ENCODE measurements at regions not wholly inside any gene's neighbourhood (a gene's known extent, or its start where the extent isn't known, plus 50 kb on each side); places are given as distances from the start of the nearest gene placed in this dataset.
A peak's percentile ranks its signal among the peaks of the same experiment; 100 is the strongest.

- no peak overlapping the region for H3K4me3 Mint-ChIP-seq
- H3K4me1 Mint-ChIP-seq (ENCODE audit: low read depth), result peaks cover 41% of the 10 kb centered on the region
- H3K36me3 Mint-ChIP-seq, result no peaks in the 10 kb centered on the region
- H3K27me3 Mint-ChIP-seq, result no peaks in the 10 kb centered on the region
- H3K9me3 Mint-ChIP-seq (ENCODE audit: low read depth), result no peaks in the 10 kb centered on the region
- peak overlapping the region; percentile 34 for H3K27ac Mint-ChIP-seq
Measured at GRCh38 chr14:49984424-49984823, 91.5 kb downstream of the ARF6 start.

- Mint-ChIP-seq H3K27ac (no peak overlapping the region), H3K27me3 (no peaks in the 10 kb centered on the region), H3K9me3 (ENCODE audit: low read depth) (no peaks in the 10 kb centered on the region), H3K36me3 (peaks cover 6% of the 10 kb centered on the region), H3K4me1 (ENCODE audit: low read depth) (peaks cover 23% of the 10 kb centered on the region), H3K4me3 (no peak overlapping the region)
Measured at GRCh38 chr14:49986343-49987014, 93.6 kb downstream of the ARF6 start.

GRCh38 chr14:49988080-49988990, 95.5 kb downstream of the ARF6 start:
- Mint-ChIP-seq H3K9me3 (ENCODE audit: low read depth) (no peaks in the 10 kb centered on the region), H3K4me1 (ENCODE audit: low read depth) (peaks cover 18% of the 10 kb centered on the region), H3K27ac (no peak overlapping the region)

GRCh38 chr14:49989966-49990365, 97.1 kb downstream of the ARF6 start:
- H3K4me1 Mint-ChIP-seq (ENCODE audit: low read depth), result peaks cover 7% of the 10 kb centered on the region

More at GRCh38 chr14:49988080-49988990, 95.5 kb downstream of the ARF6 start:
- Mint-ChIP-seq H3K36me3 (peaks cover 6% of the 10 kb centered on the region), H3K4me3 (no peak overlapping the region), H3K27me3 (no peaks in the 10 kb centered on the region)

GRCh38 chr14:49991491-49991890, 98.6 kb downstream of the ARF6 start:
- no peak overlapping the region for H3K27ac Mint-ChIP-seq
- H3K27me3 Mint-ChIP-seq, result no peaks in the 10 kb centered on the region
- no peaks in the 10 kb centered on the region for H3K9me3 Mint-ChIP-seq (ENCODE audit: low read depth)
- H3K4me1 Mint-ChIP-seq (ENCODE audit: low read depth), result peaks cover 9% of the 10 kb centered on the region
- H3K36me3 Mint-ChIP-seq, result peaks cover 6% of the 10 kb centered on the region
- no peak overlapping the region for H3K4me3 Mint-ChIP-seq

More at GRCh38 chr14:49989966-49990365, 97.1 kb downstream of the ARF6 start:
- no peak overlapping the region for H3K4me3 Mint-ChIP-seq
- H3K9me3 Mint-ChIP-seq (ENCODE audit: low read depth), result no peaks in the 10 kb centered on the region
- H3K36me3 Mint-ChIP-seq, result peaks cover 6% of the 10 kb centered on the region
- H3K27ac Mint-ChIP-seq, result no peak overlapping the region
- no peaks in the 10 kb centered on the region for H3K27me3 Mint-ChIP-seq

- H3K27me3 Mint-ChIP-seq, result no peaks in the 10 kb centered on the region
- H3K4me1 Mint-ChIP-seq (ENCODE audit: low read depth), result peaks cover 10% of the 10 kb centered on the region
- H3K4me3 Mint-ChIP-seq, result no peak overlapping the region
- H3K36me3 Mint-ChIP-seq, result peaks cover 6% of the 10 kb centered on the region
- no peaks in the 10 kb centered on the region for H3K9me3 Mint-ChIP-seq (ENCODE audit: low read depth)
- H3K27ac Mint-ChIP-seq, result no peak overlapping the region
Measured at GRCh38 chr14:49992036-49992435, 99.2 kb downstream of the ARF6 start.

GRCh38 chr14:49992448-49992847, 99.6 kb downstream of the ARF6 start:
- no peak overlapping the region for H3K4me3 Mint-ChIP-seq
- peaks cover 13% of the 10 kb centered on the region for H3K4me1 Mint-ChIP-seq (ENCODE audit: low read depth)
- no peaks in the 10 kb centered on the region for H3K9me3 Mint-ChIP-seq (ENCODE audit: low read depth)
- H3K36me3 Mint-ChIP-seq, result peaks cover 6% of the 10 kb centered on the region
- H3K27ac Mint-ChIP-seq, result no peak overlapping the region
- H3K27me3 Mint-ChIP-seq, result no peaks in the 10 kb centered on the region

GRCh38 chr14:49992901-49993339, 100.0 kb downstream of the ARF6 start:
- Mint-ChIP-seq H3K27ac (no peak overlapping the region), H3K4me3 (no peak overlapping the region), H3K4me1 (ENCODE audit: low read depth) (peaks cover 17% of the 10 kb centered on the region), H3K36me3 (peaks cover 6% of the 10 kb centered on the region), H3K9me3 (ENCODE audit: low read depth) (no peaks in the 10 kb centered on the region), H3K27me3 (no peaks in the 10 kb centered on the region)

- Mint-ChIP-seq H3K9me3 (ENCODE audit: low read depth) (no peaks in the 10 kb centered on the region), H3K27ac (no peak overlapping the region), H3K4me1 (ENCODE audit: low read depth) (peaks cover 22% of the 10 kb centered on the region), H3K27me3 (no peaks in the 10 kb centered on the region), H3K4me3 (no peak overlapping the region), H3K36me3 (peaks cover 6% of the 10 kb centered on the region)
Measured at GRCh38 chr14:49993565-49993964, 100.7 kb downstream of the ARF6 start.

- no peaks in the 10 kb centered on the region for H3K9me3 Mint-ChIP-seq (ENCODE audit: low read depth)
- no peaks in the 10 kb centered on the region for H3K27me3 Mint-ChIP-seq
- H3K4me3 Mint-ChIP-seq, result no peak overlapping the region
- peaks cover 35% of the 10 kb centered on the region for H3K4me1 Mint-ChIP-seq (ENCODE audit: low read depth)
- peaks cover 4% of the 10 kb centered on the region for H3K36me3 Mint-ChIP-seq
- H3K27ac Mint-ChIP-seq, result no peak overlapping the region
Measured at GRCh38 chr14:49994951-49995561, 102.2 kb downstream of the ARF6 start.

GRCh38 chr14:49997991-49998390, 105.1 kb downstream of the ARF6 start:
- H3K36me3 Mint-ChIP-seq, result no peaks in the 10 kb centered on the region
- no peak overlapping the region for H3K4me3 Mint-ChIP-seq
- H3K4me1 Mint-ChIP-seq (ENCODE audit: low read depth), result peaks cover 56% of the 10 kb centered on the region
- H3K9me3 Mint-ChIP-seq (ENCODE audit: low read depth), result no peaks in the 10 kb centered on the region
- peak overlapping the region; percentile 28 for H3K27ac Mint-ChIP-seq
- H3K27me3 Mint-ChIP-seq, result no peaks in the 10 kb centered on the region

GRCh38 chr14:49999146-49999761, 106.4 kb downstream of the ARF6 start:
- Mint-ChIP-seq H3K36me3 (no peaks in the 10 kb centered on the region), H3K4me3 (peak overlapping the region; percentile 84), H3K27me3 (no peaks in the 10 kb centered on the region), H3K9me3 (ENCODE audit: low read depth) (no peaks in the 10 kb centered on the region), H3K4me1 (ENCODE audit: low read depth) (peaks cover 64% of the 10 kb centered on the region), H3K27ac (peak overlapping the region; percentile 99)

GRCh38 chr14:49999826-50000379, 107.0 kb downstream of the ARF6 start:
- Mint-ChIP-seq H3K4me3 (peak overlapping the region; percentile 84), H3K36me3 (no peaks in the 10 kb centered on the region), H3K27me3 (no peaks in the 10 kb centered on the region), H3K9me3 (ENCODE audit: low read depth) (no peaks in the 10 kb centered on the region), H3K4me1 (ENCODE audit: low read depth) (peaks cover 66% of the 10 kb centered on the region), H3K27ac (peak overlapping the region; percentile 99)

- Mint-ChIP-seq H3K36me3 (no peaks in the 10 kb centered on the region), H3K4me3 (peak overlapping the region; percentile 84), H3K27ac (peak overlapping the region; percentile 99), H3K4me1 (ENCODE audit: low read depth) (peaks cover 66% of the 10 kb centered on the region), H3K27me3 (no peaks in the 10 kb centered on the region), H3K9me3 (ENCODE audit: low read depth) (no peaks in the 10 kb centered on the region)
Measured at GRCh38 chr14:50000380-50001150, 107.7 kb downstream of the ARF6 start.
